COLO829 (cell line): ENCODE measurements at regions not wholly inside any gene's neighbourhood (a gene's known extent, or its start where the extent isn't known, plus 50 kb on each side); places are given as distances from the start of the nearest gene placed in this dataset.
A peak's percentile ranks its signal among the peaks of the same experiment; 100 is the strongest.
"Not testable (repeated sequence)": the region's sequence is repeated elsewhere in the genome, so short reads cannot be mapped to it uniquely, and the experiment has no call there.

Experiments used
- DNase-seq: peaks from one replicate; pipeline ENCODE4 v3.0.0; 2012; ENCODE audit warnings: low spot score

DNA sequence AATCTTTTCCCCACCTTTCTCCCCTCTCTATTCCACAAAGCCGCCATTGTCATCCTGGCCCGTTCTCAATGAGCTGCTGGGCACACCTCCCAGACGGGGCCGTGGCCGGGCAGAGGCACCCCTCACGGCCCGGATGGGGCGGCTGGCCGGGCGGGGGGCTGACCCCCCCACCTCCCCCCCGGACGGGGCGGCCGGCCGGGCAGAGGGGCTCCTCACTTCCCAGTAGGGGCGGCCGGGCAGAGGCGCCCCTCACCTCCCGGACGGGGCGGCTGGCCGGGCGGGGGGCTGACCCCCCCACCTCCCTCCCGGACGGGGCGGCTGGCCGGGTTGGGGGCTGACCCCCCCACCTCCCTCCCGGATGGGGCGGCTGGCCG is 85.6 kb downstream of the OR2B2 start:
- not testable (repeated sequence) for DNase-seq

DNA sequence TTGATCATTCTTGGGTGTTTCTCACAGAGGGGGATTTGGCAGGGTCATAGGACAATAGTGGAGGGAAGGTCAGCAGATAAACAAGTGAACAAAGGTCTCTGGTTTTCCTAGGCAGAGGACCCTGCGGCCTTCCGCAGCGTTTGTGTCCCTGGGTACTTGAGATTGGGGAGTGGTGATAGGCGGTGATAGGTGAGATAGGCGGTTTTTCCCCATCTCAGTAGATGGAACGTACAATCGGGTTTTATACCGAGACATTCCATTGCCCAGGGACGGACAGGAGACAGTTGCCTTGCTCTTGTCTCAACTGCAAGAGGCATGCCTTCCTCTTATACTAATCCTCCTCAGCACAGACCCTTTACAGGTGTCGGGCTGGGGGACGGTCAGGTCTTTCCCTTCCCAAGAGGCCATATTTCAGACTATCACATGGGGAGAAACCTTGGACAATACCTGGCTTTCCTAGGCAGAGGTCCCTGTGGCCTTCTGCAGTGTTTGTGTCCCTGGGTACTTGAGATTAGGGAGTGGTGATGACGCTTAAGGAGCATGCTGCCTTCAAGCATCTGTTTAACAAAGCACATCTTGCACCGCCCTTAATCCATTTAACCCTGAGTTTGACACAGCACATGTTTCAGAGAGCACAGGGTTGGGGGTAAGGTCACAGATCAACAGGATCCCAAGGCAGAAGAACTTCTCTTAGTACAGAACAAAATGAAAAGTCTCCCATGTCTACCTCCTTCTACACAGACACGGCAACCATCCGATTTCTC is 86.2 kb downstream of the OR2B2 start:
- DNase-seq: not testable (repeated sequence)

DNA sequence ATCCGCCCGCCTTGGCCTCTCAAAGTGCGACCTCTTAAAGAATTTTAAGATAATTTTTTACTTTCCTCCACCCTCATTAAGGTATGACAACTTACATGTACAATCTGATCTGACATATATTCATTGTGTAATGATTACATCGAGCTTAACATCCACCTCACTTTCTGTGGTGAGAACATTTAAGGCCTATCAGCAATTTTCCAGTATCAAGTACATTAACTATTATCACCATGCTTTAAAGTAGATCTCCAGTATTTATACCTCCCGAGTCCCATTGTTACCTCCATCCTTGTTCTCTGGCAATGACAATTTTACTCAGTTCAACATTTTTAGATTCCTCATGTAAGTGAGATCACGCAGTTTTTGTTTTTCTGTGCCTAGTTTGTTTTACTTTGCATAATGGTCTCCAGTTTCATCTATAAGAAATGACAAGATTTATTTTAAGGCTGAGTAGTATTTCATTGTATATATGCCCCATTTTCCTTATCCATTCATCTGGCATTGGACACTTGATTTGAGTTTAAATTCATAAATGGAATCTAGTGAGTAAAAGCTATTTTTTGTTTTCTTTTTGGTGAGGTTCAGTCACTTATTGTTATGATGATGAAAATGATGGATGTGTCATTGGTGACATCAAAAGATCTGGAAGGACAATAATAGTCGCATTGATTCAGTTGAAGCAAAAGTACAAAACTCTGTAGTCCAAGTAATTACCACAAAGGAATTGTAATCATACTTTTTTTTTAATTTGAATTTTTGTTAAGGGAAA is 87.0 kb downstream of the OR2B2 start:
- DNase-seq: no peak

DNA sequence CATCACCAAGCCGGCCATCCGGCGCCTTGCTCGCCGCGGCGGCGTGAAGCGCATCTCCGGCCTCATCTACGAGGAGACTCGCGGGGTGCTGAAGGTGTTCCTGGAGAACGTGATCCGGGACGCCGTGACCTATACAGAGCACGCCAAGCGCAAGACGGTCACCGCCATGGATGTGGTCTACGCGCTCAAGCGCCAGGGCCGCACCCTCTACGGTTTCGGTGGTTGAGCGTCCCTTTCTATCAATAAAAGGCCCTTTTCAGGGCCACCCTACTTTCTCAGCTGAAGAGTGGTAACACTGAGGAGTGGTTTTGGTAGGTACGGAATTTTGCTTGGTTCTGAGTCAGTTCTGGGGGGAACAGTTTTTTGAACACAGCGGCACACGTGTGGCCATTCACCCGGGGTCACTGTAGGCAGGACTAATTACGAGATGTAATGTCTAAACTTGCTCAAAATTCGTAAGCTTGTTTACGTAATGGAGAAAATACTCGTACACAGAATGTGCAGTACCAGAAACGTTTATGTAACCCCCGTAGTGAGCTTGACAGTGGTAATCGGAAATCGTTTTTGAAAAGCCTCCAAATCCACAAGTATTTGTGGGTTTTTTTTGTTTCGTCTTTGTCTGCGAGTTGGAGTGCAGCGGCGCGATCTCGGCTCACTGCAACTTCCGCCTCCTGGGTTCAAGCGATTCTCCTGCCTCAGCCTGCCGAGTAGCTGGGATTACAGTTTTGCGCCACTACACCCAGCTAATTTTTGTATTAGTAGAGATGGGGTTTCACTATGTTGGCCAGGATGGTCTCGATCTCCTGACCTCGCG is 87.8 kb downstream of the OR2B2 start:
- DNase-seq: not testable (repeated sequence)

DNA sequence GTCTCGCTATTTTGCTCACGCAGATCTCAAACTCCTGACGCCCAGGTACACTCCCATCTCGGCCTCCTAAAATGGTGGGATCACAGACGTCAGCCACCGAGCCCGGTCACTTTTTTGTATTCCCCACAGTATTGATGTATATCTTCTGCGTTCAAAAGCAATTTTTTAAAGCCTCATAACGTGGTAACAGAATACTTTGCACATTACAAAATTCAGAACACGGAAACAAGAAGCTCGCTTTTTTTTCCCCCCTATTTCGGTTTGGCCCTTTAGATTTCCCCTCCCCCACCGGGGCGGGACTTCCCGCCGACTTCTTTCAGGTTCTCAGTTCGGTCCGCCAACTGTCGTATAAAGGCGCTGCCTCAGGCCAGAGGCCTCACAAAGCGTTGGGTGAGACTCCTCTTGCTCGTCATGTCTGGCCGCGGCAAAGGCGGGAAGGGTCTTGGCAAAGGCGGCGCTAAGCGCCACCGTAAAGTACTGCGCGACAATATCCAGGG is 88.4 kb downstream of the OR2B2 start:
- DNase-seq: not testable (repeated sequence)

DNA sequence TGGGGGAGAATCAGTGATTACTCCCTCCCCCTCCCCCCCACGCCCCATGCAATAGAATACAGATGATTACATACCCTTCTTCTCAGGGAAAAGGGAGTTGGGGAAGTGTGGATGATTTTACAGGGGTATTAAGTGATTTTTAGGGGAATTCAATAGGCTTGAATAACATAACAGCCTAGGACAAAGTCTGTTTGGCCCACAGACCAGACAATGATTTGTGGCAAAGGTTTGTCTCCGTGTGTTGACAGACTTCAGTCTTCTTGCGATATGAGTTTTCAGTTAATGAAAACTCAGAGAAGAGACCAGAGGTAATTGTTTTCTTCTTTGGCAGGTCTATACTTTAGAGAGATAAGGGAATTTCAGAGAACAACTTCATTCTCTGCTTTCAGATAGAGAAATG is 95.3 kb downstream of the OR2B2 start:
- no peak for DNase-seq

DNA sequence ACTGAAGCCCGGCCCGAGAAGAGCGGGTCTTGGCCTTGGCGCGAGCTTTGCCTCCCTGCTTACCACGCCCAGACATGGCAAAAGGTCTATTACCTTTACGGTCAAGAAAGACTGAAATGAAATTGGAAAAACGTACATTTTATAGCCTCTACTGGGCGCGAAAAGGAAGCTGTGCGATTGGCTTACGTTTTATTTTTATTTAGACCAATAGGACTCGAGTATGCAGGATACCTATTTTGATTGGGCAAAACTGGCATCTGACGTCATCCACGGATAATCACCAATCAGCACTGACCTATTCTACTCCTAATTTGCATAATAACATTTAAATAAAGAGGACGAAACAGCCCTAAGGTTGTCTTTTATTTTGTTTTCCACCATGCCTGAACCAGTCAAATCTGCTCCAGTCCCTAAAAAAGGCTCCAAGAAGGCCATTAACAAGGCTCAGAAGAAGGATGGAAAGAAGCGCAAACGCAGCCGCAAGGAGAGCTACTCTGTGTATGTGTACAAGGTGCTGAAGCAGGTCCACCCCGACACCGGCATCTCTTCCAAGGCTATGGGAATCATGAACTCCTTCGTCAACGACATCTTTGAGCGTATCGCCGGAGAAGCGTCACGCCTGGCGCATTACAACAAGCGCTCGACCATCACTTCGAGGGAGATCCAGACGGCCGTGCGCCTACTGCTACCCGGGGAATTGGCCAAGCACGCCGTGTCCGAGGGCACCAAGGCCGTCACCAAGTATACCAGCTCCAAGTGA is 97.4 kb downstream of the OR2B2 start:
- DNase-seq: peak; percentile 96

DNA sequence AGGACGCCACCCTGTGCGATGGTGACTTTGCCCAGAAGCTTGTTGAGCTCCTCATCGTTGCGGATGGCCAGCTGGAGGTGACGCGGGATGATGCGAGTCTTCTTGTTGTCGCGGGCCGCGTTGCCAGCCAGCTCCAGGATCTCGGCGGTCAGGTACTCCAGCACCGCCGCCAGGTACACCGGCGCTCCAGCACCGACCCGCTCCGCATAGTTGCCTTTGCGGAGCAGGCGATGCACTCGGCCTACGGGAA is 97.9 kb downstream of the OR2B2 start:
- not testable (repeated sequence) for DNase-seq

DNA sequence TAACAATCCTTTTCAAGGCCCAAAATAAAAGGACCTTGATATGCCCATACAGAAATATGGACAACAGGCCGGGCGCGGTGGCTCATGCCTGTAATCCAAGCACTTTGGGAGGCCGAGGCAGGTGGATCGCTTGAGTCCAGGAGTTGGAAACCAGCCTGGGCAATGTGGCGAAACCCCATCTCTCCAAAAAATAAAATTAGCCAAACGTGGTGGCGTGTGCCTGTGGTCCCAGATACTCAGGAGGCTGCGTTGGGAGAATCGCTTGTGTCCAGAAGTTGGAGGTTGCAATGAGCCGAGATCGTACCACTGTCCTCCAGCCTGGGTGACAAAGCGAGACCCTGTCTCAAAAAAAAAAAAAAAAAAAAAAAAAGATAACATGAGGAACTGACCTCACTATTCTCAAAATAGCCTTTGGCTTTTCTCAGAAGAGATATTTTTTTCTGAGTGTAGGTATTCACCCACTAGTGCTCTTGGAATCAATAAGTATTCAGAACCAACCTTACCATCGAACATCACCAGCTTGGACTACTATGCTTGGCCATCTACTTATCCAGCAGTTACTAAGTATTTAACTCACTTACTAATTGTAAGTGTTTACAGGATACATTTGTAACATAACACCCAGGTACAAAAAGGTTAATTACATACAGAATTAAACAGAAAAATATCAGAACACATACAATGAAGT is 99.2 kb downstream of the OR2B2 start:
- DNase-seq: no peak

DNA sequence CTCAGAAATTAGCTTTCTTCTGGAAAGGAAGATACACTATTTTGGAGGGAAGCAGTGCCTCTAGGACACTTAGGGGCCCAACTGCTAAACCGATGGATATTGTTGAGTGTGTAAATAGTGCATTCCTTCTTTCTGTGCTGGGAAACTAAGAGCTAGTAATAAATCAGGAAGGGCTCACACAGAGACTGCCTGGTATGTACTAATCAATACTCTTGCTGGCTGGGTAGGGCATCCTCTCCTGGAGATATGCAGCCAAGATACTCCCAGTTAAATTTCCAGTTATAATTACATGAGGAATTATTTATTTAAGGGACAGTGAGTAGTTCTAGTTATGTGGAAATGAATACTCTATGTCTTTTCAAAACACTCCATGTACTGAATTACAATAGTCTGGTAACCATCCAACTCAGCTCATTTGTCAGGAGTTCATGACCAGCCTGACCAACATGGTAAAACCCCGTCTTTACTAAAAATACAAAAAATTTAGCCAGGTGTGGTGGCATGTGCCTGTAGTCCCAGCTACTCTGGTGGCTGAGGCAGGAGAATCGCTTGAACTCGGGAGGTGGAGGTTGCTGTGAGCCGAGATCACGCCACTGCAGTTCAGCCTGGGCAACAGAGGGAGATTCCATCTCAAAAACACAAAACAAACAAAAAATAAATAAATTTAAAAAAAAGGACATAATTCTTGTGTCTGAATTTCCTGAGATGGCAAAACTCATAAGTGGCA is 100.0 kb downstream of the OR2B2 start:
- DNase-seq: no peak

DNA sequence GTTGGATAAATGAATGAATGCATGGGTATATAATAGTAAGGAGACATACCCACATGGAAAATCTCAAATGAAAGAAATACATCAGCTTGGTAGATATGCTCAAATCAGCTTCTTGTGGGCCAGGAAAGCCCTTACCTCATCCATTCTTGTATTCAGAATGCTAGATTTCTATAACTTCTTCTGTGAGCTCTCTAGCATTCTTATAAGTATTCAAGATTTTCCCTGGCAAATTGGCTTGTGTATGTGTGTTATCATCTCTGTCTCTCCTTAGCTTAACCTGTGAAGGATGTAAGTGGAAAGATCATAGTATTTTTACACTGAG is 100.8 kb downstream of the OR2B2 start:
- no peak for DNase-seq

DNA sequence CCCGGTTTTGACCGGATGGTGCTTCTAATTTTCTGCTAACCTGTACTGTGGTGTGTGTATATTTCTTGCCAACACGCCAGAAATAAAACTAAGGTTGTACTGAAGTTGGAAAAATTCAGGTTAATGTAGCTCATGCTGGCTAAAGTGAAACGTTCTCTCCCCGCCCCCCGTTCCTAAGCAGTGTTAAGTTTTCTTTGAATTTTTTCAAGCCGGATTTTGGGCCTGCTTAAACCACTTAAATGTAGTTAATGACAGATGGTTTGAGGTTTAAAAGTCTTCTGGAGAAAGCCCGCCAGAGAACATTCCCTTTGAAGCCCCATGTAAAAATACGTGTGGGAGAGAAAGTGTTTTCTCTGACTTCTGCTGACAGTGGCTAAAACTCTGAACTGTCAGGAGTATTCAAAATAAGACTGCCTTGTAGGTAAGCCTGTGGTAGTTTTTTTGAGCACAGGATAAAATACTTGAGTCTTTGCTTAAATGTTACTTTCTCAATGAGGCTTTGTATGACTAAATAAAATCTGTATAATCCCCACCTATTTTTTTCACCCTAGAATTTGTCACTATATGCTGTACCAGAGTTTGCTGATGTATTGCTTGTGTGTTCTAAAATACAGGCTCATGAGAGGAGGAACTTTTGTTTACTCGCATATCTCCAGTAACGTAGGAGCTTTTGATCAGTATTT is 101.3 kb downstream of the OR2B2 start:
- no peak for DNase-seq

DNA sequence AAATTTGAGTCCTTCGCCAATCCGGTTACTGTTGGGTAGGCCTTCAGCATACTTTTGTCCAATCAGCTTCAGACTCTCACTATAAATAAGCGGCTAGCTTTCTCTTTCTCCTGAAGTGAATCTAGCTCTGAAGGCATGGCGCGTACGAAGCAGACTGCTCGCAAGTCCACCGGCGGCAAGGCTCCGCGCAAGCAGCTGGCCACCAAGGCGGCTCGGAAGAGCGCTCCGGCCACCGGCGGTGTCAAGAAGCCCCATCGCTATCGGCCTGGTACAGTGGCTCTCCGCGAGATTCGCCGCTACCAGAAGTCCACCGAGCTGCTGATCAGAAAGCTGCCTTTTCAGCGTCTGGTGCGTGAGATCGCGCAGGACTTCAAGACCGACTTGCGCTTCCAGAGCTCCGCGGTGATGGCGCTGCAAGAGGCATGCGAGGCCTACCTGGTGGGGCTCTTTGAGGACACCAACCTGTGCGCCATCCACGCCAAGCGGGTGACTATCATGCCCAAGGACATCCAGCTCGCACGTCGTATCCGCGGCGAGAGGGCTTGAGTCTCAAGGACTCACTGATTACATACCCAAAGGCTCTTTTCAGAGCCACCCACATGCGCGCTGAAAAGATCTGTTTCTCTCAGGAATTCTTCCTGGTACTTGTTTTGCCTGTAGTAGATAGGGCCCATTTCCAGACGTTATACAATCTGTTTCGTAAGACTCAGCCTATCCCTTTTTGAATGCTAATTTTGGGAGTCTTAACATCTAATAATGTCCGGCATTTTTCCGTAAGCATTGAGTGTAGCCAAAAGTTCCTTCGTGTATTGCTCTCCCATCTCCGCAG is 102.0 kb downstream of the OR2B2 start:
- DNase-seq: peak; percentile 97

DNA sequence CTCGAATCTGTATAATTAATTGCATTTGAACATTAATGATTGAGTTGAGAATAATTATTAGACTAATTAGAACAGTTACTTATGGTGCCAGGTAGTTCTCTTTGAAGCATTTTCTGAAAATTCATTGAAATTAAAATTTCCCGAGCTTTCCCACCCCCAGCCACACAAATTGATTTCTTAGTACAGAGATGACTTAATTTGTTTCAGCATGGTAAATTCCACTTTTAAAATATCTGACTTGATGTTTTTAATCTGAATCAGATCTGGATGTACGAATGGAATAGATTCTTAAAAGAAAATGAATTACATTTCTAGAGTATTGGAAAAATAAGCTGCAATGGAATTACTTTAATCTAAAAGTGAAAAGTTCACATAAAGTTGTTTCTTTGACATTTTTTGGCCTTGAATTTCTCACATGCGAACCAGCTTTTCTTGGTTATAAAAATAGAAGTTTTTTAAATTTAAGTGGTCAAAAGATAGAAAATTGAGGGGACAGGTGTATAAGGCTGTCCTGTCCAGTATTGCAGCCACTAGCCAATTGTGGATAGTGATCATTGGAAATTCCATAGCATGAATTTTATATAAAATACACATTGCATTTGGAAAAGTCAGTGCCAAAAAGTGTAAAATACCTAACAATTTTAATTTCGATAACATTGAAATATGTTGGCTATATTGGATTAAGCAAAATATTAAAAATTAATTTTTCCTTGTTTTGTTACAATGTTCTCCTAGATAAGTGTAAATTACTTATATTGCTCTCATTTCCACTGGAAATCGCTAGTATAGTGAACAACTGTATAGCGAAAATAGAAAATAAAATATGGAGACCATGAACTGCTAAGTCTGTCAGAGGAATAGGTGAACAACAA is 102.9 kb downstream of the OR2B2 start:
- DNase-seq: no peak

DNA sequence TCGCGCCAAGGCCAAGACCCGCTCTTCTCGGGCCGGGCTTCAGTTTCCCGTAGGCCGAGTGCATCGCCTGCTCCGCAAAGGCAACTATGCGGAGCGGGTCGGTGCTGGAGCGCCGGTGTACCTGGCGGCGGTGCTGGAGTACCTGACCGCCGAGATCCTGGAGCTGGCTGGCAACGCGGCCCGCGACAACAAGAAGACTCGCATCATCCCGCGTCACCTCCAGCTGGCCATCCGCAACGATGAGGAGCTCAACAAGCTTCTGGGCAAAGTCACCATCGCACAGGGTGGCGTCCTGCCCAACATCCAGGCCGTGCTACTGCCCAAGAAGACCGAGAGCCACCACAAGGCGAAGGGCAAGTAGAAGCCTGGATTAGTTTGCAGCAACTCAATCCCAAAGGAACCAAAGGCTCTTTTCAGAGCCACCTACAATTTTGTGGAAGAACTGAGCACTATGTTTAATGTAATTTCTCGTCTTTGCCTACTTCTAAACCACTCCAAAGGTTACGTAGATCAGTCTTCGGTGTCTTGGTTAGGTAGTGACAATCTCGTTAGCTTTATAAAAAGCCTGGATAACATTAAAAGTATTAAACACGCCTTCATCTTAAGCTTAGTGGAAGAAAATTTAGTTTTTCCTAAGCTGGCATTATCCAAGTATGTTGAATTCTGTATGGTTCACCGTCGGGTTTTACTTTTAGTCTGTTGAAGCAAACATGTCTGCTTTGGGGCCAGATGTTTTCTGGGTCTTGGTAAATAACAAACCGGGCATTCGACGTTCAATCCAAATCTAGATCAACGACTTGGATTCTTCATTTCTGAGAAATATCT is 103.7 kb downstream of the OR2B2 start:
- not testable (repeated sequence) for DNase-seq

DNA sequence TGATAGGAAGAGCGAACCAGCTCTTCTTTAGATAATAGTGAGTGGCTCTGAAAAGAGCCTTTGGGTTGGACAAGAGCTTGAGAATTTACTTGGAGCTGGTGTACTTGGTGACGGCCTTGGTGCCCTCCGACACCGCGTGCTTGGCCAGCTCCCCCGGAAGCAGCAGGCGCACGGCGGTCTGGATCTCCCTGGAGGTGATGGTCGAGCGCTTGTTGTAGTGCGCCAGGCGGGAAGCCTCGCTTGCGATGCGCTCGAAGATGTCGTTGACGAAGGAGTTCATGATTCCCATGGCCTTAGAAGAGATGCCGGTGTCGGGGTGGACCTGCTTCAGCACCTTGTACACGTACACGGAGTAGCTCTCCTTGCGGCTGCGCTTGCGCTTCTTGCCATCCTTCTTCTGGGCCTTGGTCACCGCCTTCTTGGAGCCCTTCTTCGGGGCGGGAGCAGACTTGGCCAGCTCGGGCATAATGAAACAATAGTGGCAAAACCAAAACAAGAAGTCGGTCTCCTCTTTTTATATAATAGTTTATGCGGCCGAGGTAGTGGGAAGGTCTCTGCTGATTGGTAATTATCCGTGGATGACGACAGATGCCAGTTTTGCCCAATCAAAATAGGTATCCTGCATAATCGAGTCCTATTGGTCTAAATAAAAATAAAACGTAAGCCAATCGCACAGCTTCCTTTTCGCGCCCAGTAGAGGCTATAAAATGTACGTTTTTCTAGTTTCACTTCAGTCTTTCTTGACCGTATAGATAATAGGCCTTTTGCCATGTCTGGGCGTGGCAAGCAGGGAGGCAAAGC is 104.6 kb downstream of the OR2B2 start:
- DNase-seq: peak; percentile 99

DNA sequence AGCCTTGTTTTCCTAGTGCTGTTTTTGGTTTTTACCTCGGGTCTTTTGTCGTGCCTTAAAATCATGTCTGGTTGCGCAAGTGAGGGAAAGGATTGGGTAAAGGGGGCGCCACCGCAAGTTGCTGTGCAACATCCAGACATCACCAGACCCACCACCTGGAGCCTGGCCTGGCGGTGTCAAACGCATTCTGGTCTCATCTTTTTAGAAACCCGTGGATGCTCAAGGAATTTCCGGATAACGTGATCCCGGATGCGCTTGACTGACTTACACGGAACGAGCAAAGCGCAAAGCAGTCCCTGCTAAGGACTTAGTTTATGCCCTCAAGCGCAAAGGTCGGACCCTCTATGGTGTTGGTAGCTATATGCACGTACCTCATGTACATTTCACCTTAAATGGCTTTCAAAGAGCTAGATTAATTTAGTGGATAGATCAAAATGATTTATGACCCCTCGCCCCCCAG is 105.2 kb downstream of the OR2B2 start:
- no peak for DNase-seq
